KMS-11 (cell line): ENCODE measurements at regions not wholly inside any gene's neighbourhood (a gene's known extent, or its start where the extent isn't known, plus 50 kb on each side); places are given as distances from the start of the nearest gene placed in this dataset.

Experiments
- H2AFZ ChIP-seq: fragments of 200-600 bp; sonication (generic); 2 replicates; pipeline ENCODE4 v1.6.1; 2016; ENCODE audit warnings: antibody characterized with exemption, mixed run types, low read depth
- H3K27ac ChIP-seq: fragments of 200-600 bp; sonication (generic); 2 replicates; pipeline ENCODE4 v1.6.1; 2016; ENCODE audit warnings: mild to moderate bottlenecking, mixed run types
- H3K27me3 ChIP-seq: fragments of 200-600 bp; sonication (generic); 2 replicates; pipeline ENCODE4 v1.6.1; 2017; ENCODE audit warnings: mild to moderate bottlenecking, low read depth, mixed run types, moderate library complexity; ENCODE audit not compliant: insufficient read depth
- H3K36me3 ChIP-seq: fragments of 200-600 bp; sonication (generic); 2 replicates; pipeline ENCODE4 v1.6.1; 2017; ENCODE audit warnings: mild to moderate bottlenecking, mixed run types; ENCODE audit not compliant: insufficient read depth
- H3K4me1 ChIP-seq: fragments of 200-600 bp; sonication (generic); 2 replicates; pipeline ENCODE4 v1.6.1; 2016; ENCODE audit warnings: mild to moderate bottlenecking, low read depth, mixed run types; ENCODE audit not compliant: poor library complexity, severe bottlenecking
- H3K4me2 ChIP-seq: fragments of 200-600 bp; sonication (generic); 2 replicates; pipeline ENCODE4 v1.7.0; 2016; ENCODE audit warnings: mild to moderate bottlenecking, mixed run types
- H3K4me3 ChIP-seq: fragments of 200-600 bp; sonication (generic); IDR thresholded peaks from 2 replicates; pipeline ENCODE4 v1.6.1; 2017; ENCODE audit warnings: low read depth, low read length, mixed read lengths; ENCODE audit not compliant: insufficient read depth
- H3K79me2 ChIP-seq: fragments of 200-600 bp; sonication (generic); 2 replicates; pipeline ENCODE4 v1.6.1; 2016; ENCODE audit warnings: low read depth, mixed run types; ENCODE audit not compliant: insufficient read depth
- H3K9ac ChIP-seq: fragments of 200-600 bp; sonication (generic); 2 replicates; pipeline ENCODE4 v1.6.1; 2016; ENCODE audit warnings: mild to moderate bottlenecking, mixed run types
- H4K20me1 ChIP-seq: fragments of 200-600 bp; sonication (generic); 2 replicates; pipeline ENCODE4 v1.6.1; 2016; ENCODE audit warnings: mild to moderate bottlenecking, mixed run types; ENCODE audit not compliant: insufficient read depth
- CTCF ChIP-seq: fragments of 200-600 bp; sonication (generic); conservative IDR thresholded peaks from 2 replicates; pipeline ENCODE4 v1.6.1; 2017; ENCODE audit warnings: low read depth, mild to moderate bottlenecking, antibody characterized with exemption, low read length, moderate library complexity, mixed read lengths

GRCh38 chr10:123491364-123491763 lies 174.8 kb upstream of the GPR26 start:
- no peak overlapping the region for H3K27ac ChIP-seq
- H3K4me3 ChIP-seq: no peak overlapping the region
- no peaks in the 10 kb centered on the region for H4K20me1 ChIP-seq
- H3K9ac ChIP-seq: no peak overlapping the region
- no peak for TF ChIP-seq CTCF
- no peaks in the 10 kb centered on the region for H3K27me3 ChIP-seq
- no peaks in the 10 kb centered on the region for H3K4me1 ChIP-seq
- H3K4me2 ChIP-seq: no peak overlapping the region
- H3K36me3 ChIP-seq: no peaks in the 10 kb centered on the region
- no peaks in the 10 kb centered on the region for H3K79me2 ChIP-seq
- no peak overlapping the region for H2AFZ ChIP-seq

GRCh38 chr10:123492016-123492415 lies 174.1 kb upstream of the GPR26 start:
- no peak overlapping the region for H2AFZ ChIP-seq
- no peaks in the 10 kb centered on the region for H3K79me2 ChIP-seq
- no peak overlapping the region for H3K9ac ChIP-seq
- no peak overlapping the region for H3K27ac ChIP-seq
- H3K4me2 ChIP-seq: no peak overlapping the region
- H3K36me3 ChIP-seq: no peaks in the 10 kb centered on the region
- no peak overlapping the region for H3K4me3 ChIP-seq
- H4K20me1 ChIP-seq: no peaks in the 10 kb centered on the region
- no peak for TF ChIP-seq CTCF
- H3K4me1 ChIP-seq: no peaks in the 10 kb centered on the region
- H3K27me3 ChIP-seq: no peaks in the 10 kb centered on the region

DNA sequence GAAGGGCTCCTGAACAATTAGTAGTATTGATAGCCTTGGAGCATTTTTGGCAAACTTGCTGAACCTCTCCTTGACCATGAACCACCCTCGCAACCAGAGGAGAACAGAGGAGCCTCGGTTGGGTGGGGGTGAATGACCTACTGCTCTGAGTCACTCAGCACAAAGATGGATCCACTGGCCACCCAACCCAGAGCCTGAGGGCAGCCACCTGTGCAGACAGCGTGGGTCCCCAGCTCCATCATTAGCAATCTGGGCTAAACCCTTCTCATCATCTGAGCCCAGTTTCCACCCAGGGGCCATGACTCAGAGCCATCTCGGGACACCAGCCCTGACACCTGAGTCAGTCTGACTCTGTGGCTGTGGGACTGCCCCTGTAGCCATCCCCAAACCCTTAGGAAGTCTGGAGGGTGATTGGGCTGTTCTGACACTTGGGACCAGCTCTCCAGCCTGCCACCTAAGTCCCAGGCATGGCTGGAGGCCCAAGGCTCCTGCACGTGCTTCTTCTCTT lies 171.8 kb upstream of the GPR26 start:
- Histone ChIP-seq H4K20me1 (no peaks in the 10 kb centered on the region), H3K4me1 (no peaks in the 10 kb centered on the region), H3K4me3 (no peak overlapping the region), H3K27ac (no peak overlapping the region), H3K4me2 (no peak overlapping the region), H3K79me2 (no peaks in the 10 kb centered on the region), H3K9ac (no peak overlapping the region), H3K36me3 (no peaks in the 10 kb centered on the region), H3K27me3 (no peaks in the 10 kb centered on the region), H2AFZ (no peak overlapping the region)
- TF ChIP-seq CTCF: no peak

DNA sequence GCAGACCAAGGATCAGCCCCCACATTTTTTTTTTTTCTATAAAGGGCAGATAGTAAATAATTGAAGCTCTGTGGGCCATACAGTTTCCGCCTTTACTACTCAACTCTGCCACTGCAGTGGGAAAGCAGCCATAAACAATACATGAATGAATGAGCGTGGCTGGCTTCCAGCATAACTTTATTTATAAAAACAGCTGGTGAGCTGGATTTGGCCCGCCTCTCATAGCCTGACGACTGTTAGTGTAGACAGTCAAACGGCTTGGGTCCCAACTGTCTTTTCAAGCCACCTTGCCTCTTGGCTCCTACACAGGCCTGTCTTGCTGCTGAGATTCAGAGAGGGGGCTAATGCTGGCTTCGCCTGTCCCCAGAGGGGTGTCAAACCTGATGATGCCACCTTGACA lies 169.8 kb upstream of the GPR26 start:
- Histone ChIP-seq H3K27me3 (no peaks in the 10 kb centered on the region), H3K36me3 (no peaks in the 10 kb centered on the region), H2AFZ (no peak overlapping the region), H3K4me3 (no peak overlapping the region), H4K20me1 (no peaks in the 10 kb centered on the region), H3K4me2 (no peak overlapping the region), H3K27ac (no peak overlapping the region), H3K9ac (no peak overlapping the region), H3K4me1 (no peaks in the 10 kb centered on the region), H3K79me2 (no peaks in the 10 kb centered on the region)
- TF ChIP-seq CTCF: no peak
